Keratinocyte (primary cell): ENCODE measurements at regions not wholly inside any gene's neighbourhood (a gene's known extent, or its start where the extent isn't known, plus 50 kb on each side); places are given as distances from the start of the nearest gene placed in this dataset.

Source experiments
- DNase-seq: peaks from one replicate; pipeline ENCODE4 v3.0.0-alpha.2; 2011; ENCODE audit warnings: low read depth, missing footprints, low spot score
- FAIRE-seq: peaks from 2 replicates; lab custom pipeline; 2011; peaks lifted over from hg19 to GRCh38; lab: Jason Lieb, UNC
- H2AFZ ChIP-seq: 2 replicates; pipeline ENCODE4 v1.6.0; 2012; ENCODE audit warnings: low read length, control low read depth, inconsistent platforms; ENCODE audit not compliant: control insufficient read depth
- H3K27ac ChIP-seq: 2 replicates; pipeline ENCODE4 v1.5.1; 2011; ENCODE audit warnings: low read length; ENCODE audit not compliant: control insufficient read depth, insufficient read depth
- H3K27me3 ChIP-seq: 3 replicates; pipeline ENCODE4 v1.6.0; 2011; ENCODE audit warnings: low read length; ENCODE audit not compliant: control insufficient read depth, insufficient read depth; ENCODE audit errors: extremely low read depth
- H3K36me3 ChIP-seq, 2 experiments: 2 replicates in 1 of 2; 3 replicates in 1 of 2; pipeline ENCODE4 v1.5.1; 2011; ENCODE audit warnings: low read length in 2 of 2, mild to moderate bottlenecking in 1 of 2; ENCODE audit not compliant: control insufficient read depth in 2 of 2, insufficient read depth in 2 of 2; ENCODE audit errors: extremely low read depth in 1 of 2
- H3K4me1 ChIP-seq: 3 replicates; pipeline ENCODE4 v1.5.1; 2011; ENCODE audit warnings: low read length; ENCODE audit not compliant: control insufficient read depth, insufficient read depth; ENCODE audit errors: extremely low read depth
- H3K4me2 ChIP-seq: 3 replicates; pipeline ENCODE4 v1.6.0; 2011; ENCODE audit warnings: low read depth, low read length; ENCODE audit not compliant: control insufficient read depth, insufficient read depth; ENCODE audit errors: extremely low read depth
- H3K4me3 ChIP-seq, 3 experiments: fragments of 200-600 bp in 1 of 3; sonication (generic) in 1 of 3; 2 replicates in 2 of 3; 3 replicates in 1 of 3; pipeline ENCODE4 v1.5.1; 2011 to 2016; ENCODE audit warnings: low read length in 3 of 3, mild to moderate bottlenecking in 3 of 3, control low read depth in 2 of 3, inconsistent platforms in 1 of 3, low read depth in 1 of 3, mixed read lengths in 1 of 3, mixed run types in 1 of 3, moderate library complexity in 1 of 3; ENCODE audit not compliant: control insufficient read depth in 2 of 3, insufficient read depth in 2 of 3; ENCODE audit errors: extremely low read depth in 1 of 3
- H3K79me2 ChIP-seq: 2 replicates; pipeline ENCODE4 v1.6.0; 2012; ENCODE audit warnings: low read length; ENCODE audit not compliant: control insufficient read depth, insufficient read depth
- H3K9ac ChIP-seq: 3 replicates; pipeline ENCODE4 v1.6.0; 2011; ENCODE audit warnings: low read length; ENCODE audit not compliant: control insufficient read depth, insufficient read depth; ENCODE audit errors: extremely low read depth
- H3K9me1 ChIP-seq: 3 replicates; pipeline ENCODE4 v1.6.0; 2011; ENCODE audit warnings: low read length; ENCODE audit not compliant: control insufficient read depth, insufficient read depth; ENCODE audit errors: extremely low read depth
- H3K9me3 ChIP-seq: 2 replicates; pipeline ENCODE4 v1.5.1; 2012; ENCODE audit warnings: low read depth, low read length; ENCODE audit not compliant: control insufficient read depth
- H4K20me1 ChIP-seq: 3 replicates; pipeline ENCODE4 v1.6.0; 2011; ENCODE audit warnings: low read length; ENCODE audit not compliant: control insufficient read depth, insufficient read depth; ENCODE audit errors: extremely low read depth
- EZH2 ChIP-seq: IDR thresholded peaks from one replicate; pipeline ENCODE4 v1.6.1; 2012; ENCODE audit warnings: inconsistent platforms, mild to moderate bottlenecking, low read length, moderate library complexity
- dilution Hi-C: fragments of 300-500 bp; cut with MboI; formaldehyde crosslinking; loops from one replicate; pipeline ENCODE4 v1.7.0; 2020; ENCODE audit warnings: low sequenced_read_pairs; ENCODE audit not compliant: extremely low pct_ligation_motif_present
- TF ChIP-seq, protein P1 (sequence below), 3 experiments: IDR thresholded peaks in 1 of 3; conservative IDR thresholded peaks in 1 of 3; optimal IDR thresholded peaks in 1 of 3; 2 replicates in 2 of 3; 3 replicates in 1 of 3; pipeline versions ENCODE3 to v1.5.1; 2011; ENCODE audit warnings: low read length in 3 of 3, mild to moderate bottlenecking in 3 of 3, moderate library complexity in 2 of 3, control low read depth in 1 of 3, inconsistent platforms in 1 of 3; ENCODE audit not compliant: insufficient read depth in 2 of 3; ENCODE audit errors: extremely low read depth in 1 of 3

DNA sequence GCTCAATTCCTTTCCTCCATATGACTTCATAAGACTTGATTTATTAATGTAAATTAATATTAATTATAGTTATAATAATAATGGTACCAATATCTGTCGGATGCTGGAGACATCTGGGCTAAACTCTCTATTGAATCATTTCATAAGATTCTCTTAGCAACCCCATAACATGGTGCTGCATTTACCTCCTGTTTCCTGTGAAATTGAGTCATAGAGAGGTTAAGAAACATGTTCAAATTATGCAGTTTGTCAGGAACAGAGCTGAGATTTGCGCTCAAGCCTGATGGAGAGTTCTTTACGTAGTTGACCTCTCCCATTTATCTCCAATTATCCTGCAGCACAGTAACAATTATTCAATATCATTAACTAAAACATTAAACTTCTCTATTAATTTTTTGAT lies 621.8 kb upstream of the FZD8 start:
- FAIRE-seq, result no peak
- dilution Hi-C loops, result no loop called here
- Histone ChIP-seq H3K4me1 (peaks cover 10% of the 10 kb centered on the region), H4K20me1 (no peaks in the 10 kb centered on the region), H3K4me3 (no peak overlapping the region), H3K9ac (no peak overlapping the region), H3K9me1 (no peaks in the 10 kb centered on the region), H3K27ac (no peak overlapping the region), H3K27me3 (no peaks in the 10 kb centered on the region), H3K9me3 (no peaks in the 10 kb centered on the region), H3K79me2 (no peaks in the 10 kb centered on the region), H3K36me3 (no peaks in the 10 kb centered on the region), H2AFZ (no peak overlapping the region), H3K4me2 (no peak overlapping the region)
- DNase-seq, result no peak
- TF ChIP-seq, protein P1, sequence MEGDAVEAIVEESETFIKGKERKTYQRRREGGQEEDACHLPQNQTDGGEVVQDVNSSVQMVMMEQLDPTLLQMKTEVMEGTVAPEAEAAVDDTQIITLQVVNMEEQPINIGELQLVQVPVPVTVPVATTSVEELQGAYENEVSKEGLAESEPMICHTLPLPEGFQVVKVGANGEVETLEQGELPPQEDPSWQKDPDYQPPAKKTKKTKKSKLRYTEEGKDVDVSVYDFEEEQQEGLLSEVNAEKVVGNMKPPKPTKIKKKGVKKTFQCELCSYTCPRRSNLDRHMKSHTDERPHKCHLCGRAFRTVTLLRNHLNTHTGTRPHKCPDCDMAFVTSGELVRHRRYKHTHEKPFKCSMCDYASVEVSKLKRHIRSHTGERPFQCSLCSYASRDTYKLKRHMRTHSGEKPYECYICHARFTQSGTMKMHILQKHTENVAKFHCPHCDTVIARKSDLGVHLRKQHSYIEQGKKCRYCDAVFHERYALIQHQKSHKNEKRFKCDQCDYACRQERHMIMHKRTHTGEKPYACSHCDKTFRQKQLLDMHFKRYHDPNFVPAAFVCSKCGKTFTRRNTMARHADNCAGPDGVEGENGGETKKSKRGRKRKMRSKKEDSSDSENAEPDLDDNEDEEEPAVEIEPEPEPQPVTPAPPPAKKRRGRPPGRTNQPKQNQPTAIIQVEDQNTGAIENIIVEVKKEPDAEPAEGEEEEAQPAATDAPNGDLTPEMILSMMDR (optimal IDR thresholded peaks at IDR 0.05 in 1 of 3, IDR thresholded peaks at IDR 0.05 in 1 of 3, conservative IDR thresholded peaks at IDR 0.05 in 1 of 3; ENCODE audit: extremely low read depth in 1 of 3, insufficient read depth in 2 of 3, low read length in 3 of 3), result no peak
- TF ChIP-seq EZH2, result no peak

DNA sequence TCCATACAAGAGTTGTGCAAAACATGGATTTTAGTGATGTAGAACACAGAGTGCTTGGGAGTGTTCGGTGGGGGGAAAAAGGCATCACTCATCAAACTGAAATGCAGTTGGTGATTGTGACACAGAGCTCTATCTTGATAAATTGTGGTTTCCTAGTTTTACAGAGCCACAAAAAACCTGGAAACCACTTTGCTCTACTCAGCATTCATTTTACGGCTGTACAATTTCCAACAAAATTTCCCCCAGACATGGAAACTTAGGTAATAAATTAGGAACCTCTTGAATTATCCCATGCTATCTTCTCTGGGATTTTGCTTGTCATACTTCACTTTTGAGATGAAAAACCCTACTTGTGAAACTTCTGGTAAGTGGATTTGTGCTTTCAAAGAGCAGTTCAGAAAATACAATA lies 614.9 kb upstream of the FZD8 start:
- no peaks in the 10 kb centered on the region for H3K79me2 ChIP-seq
- no peaks in the 10 kb centered on the region for H4K20me1 ChIP-seq
- H3K4me1 ChIP-seq, result no peaks in the 10 kb centered on the region
- H3K4me3 ChIP-seq, result no peak overlapping the region
- TF ChIP-seq EZH2, result no peak
- TF ChIP-seq, protein P1 (optimal IDR thresholded peaks at IDR 0.05 in 1 of 3, IDR thresholded peaks at IDR 0.05 in 1 of 3, conservative IDR thresholded peaks at IDR 0.05 in 1 of 3; ENCODE audit: extremely low read depth in 1 of 3, insufficient read depth in 2 of 3, low read length in 3 of 3), result no peak
- no peak overlapping the region for H3K27ac ChIP-seq
- dilution Hi-C loops, result no loop called here
- FAIRE-seq (no peak), DNase-seq (no peak)
- no peak overlapping the region for H3K4me2 ChIP-seq
- no peaks in the 10 kb centered on the region for H3K27me3 ChIP-seq
- H3K9me3 ChIP-seq, result no peaks in the 10 kb centered on the region
- H3K9ac ChIP-seq, result no peak overlapping the region
- no peaks in the 10 kb centered on the region for H3K36me3 ChIP-seq
- H2AFZ ChIP-seq, result no peak overlapping the region
- no peaks in the 10 kb centered on the region for H3K9me1 ChIP-seq
